Progenitor cell of endocrine pancreas (in vitro differentiated cells): ENCODE measurements at regions not wholly inside any gene's neighbourhood (a gene's known extent, or its start where the extent isn't known, plus 50 kb on each side); places are given as distances from the start of the nearest gene placed in this dataset.
"Not testable (repeated sequence)": the region's sequence is repeated elsewhere in the genome, so short reads cannot be mapped to it uniquely, and the experiment has no call there.

ENCODE experiments used
- DNase-seq: peaks from one replicate; pipeline ENCODE4 v3.0.0; 2021; ENCODE audit warnings: low spot score; ENCODE audit not compliant: unreplicated experiment
- H3K27ac Mint-ChIP-seq: 2 replicates; pipeline ENCODE4 v1.8.0; 2021; ENCODE audit warnings: mild to moderate bottlenecking, moderate library complexity, mixed read lengths
- H3K27me3 Mint-ChIP-seq: 2 replicates; pipeline ENCODE4 v1.8.0; 2021; ENCODE audit warnings: mixed read lengths
- H3K36me3 Mint-ChIP-seq: 2 replicates; pipeline ENCODE4 v1.8.0; 2022; ENCODE audit warnings: mixed read lengths; ENCODE audit not compliant: insufficient read depth
- H3K4me1 Mint-ChIP-seq: 2 replicates; pipeline ENCODE4 v1.8.0; 2021; ENCODE audit warnings: low read depth, mixed read lengths
- H3K4me3 Mint-ChIP-seq: 2 replicates; pipeline ENCODE4 v1.8.0; 2021; ENCODE audit warnings: low read depth, mild to moderate bottlenecking, moderate library complexity, mixed read lengths
- H3K9me3 Mint-ChIP-seq: 2 replicates; pipeline ENCODE4 v1.8.0; 2021; ENCODE audit warnings: low read depth, mixed read lengths
- CTCF ChIP-seq: fragments of 200-600 bp; sonication (generic); IDR thresholded peaks from one replicate; pipeline ENCODE4 v1.5.0; 2021; ENCODE audit warnings: antibody characterized with exemption, mild to moderate bottlenecking; ENCODE audit not compliant: unreplicated experiment

GRCh38 chr5:91245871-91246270 is 137.2 kb downstream of the ARRDC3 start:
- no peak for TF ChIP-seq CTCF
- no peak for DNase-seq
- Mint-ChIP-seq H3K4me1 (no peaks in the 10 kb centered on the region), H3K27me3 (no peaks in the 10 kb centered on the region), H3K27ac (no peak overlapping the region), H3K36me3 (peaks cover 3% of the 10 kb centered on the region), H3K4me3 (no peak overlapping the region), H3K9me3 (peaks cover 15% of the 10 kb centered on the region)

GRCh38 chr5:91245074-91245452 is 138.1 kb downstream of the ARRDC3 start:
- H3K4me1 Mint-ChIP-seq, result peaks cover 1% of the 10 kb centered on the region
- TF ChIP-seq CTCF, result no peak
- H3K9me3 Mint-ChIP-seq, result peaks cover 13% of the 10 kb centered on the region
- no peak for DNase-seq
- no peak overlapping the region for H3K27ac Mint-ChIP-seq
- no peaks in the 10 kb centered on the region for H3K27me3 Mint-ChIP-seq
- H3K4me3 Mint-ChIP-seq, result no peak overlapping the region
- peaks cover 3% of the 10 kb centered on the region for H3K36me3 Mint-ChIP-seq

GRCh38 chr5:91244380-91245073 is 138.6 kb downstream of the ARRDC3 start:
- no peak for DNase-seq
- Mint-ChIP-seq H3K4me1 (peaks cover 2% of the 10 kb centered on the region), H3K36me3 (peaks cover 3% of the 10 kb centered on the region), H3K27ac (no peak overlapping the region), H3K27me3 (no peaks in the 10 kb centered on the region), H3K9me3 (peaks cover 10% of the 10 kb centered on the region), H3K4me3 (no peak overlapping the region)
- TF ChIP-seq CTCF, result no peak

GRCh38 chr5:91243852-91244251 is 139.3 kb downstream of the ARRDC3 start:
- no peak for DNase-seq
- Mint-ChIP-seq H3K4me1 (peaks cover 2% of the 10 kb centered on the region), H3K36me3 (peaks cover 3% of the 10 kb centered on the region), H3K9me3 (peaks cover 10% of the 10 kb centered on the region), H3K27me3 (no peaks in the 10 kb centered on the region), H3K27ac (no peak overlapping the region), H3K4me3 (no peak overlapping the region)
- no peak for TF ChIP-seq CTCF

GRCh38 chr5:91243286-91243685 is 139.8 kb downstream of the ARRDC3 start:
- Mint-ChIP-seq H3K36me3 (peaks cover 3% of the 10 kb centered on the region), H3K27me3 (no peaks in the 10 kb centered on the region), H3K4me1 (peaks cover 2% of the 10 kb centered on the region), H3K9me3 (peaks cover 10% of the 10 kb centered on the region), H3K27ac (no peak overlapping the region), H3K4me3 (no peak overlapping the region)
- no peak for DNase-seq
- no peak for TF ChIP-seq CTCF

GRCh38 chr5:91241460-91241859 is 141.7 kb downstream of the ARRDC3 start:
- DNase-seq, H3K4me1 Mint-ChIP-seq, H3K4me3 Mint-ChIP-seq, H3K27me3 Mint-ChIP-seq, H3K27ac Mint-ChIP-seq, H3K36me3 Mint-ChIP-seq: not testable (repeated sequence)
- H3K9me3 Mint-ChIP-seq, result peaks cover 10% of the 10 kb centered on the region
